ENCODE measurements at regions not wholly inside any gene's neighbourhood (a gene's known extent, or its start where the extent isn't known, plus 50 kb on each side); places are given as distances from the start of the nearest gene placed in this dataset.

GRCh38 chr5:29296548-29296947 is 1896.9 kb upstream of the CDH6 start:
- H3K9me3 ChIP-seq (ENCODE audit: insufficient read depth in 2 of 2, low read depth in 1 of 2, low read length in 1 of 2): peaks cover 0 to 7% of the 10 kb centered on the region in 2 experiments; a peak in 2 of 4 replicates
- no peak overlapping the region for H2BK15ac ChIP-seq (ENCODE audit: low read length)
- H3K36me3 ChIP-seq (ENCODE audit: control insufficient read depth in 2 of 4, insufficient read depth in 4 of 4, low read length in 3 of 4): peaks cover 0 to 2% (median 0%) of the 10 kb centered on the region in 4 experiments; a peak in 1 of 8 replicates
- H3K23me2 ChIP-seq (ENCODE audit: low read depth, low read length): no peaks in the 10 kb centered on the region
- H2AK5ac ChIP-seq (ENCODE audit: low read depth, low read length): no peak overlapping the region
- H3K18ac ChIP-seq (ENCODE audit: extremely low read depth, low read length): no peak overlapping the region
- H2BK120ac ChIP-seq (replicated peaks; ENCODE audit: low read depth, low read length): no peak overlapping the region
- H4K91ac ChIP-seq (replicated peaks; ENCODE audit: insufficient read length, low read length): no peak overlapping the region
- 98% methylated on average over 8 of the region's 21 CpGs; no CpG with 5 or more reads in 1 of the 2 experiments for WGBS, 2 experiments (ENCODE audit: extremely low coverage in 1 of 2, insufficient coverage in 1 of 2, insufficient read length in 1 of 2, insufficient replicate concordance in 2 of 2, low coverage in 1 of 2, low lambda C conversion rate in 2 of 2, missing lambda C conversion rate in 1 of 2)
- TF ChIP-seq SRF (IDR thresholded peaks at IDR 0.05; ENCODE audit: low read depth, low read length) (no peak), PHF8 (conservative IDR thresholded peaks at IDR 0.05; ENCODE audit: low read depth, low read length) (no peak), RAD21 (IDR thresholded peaks at IDR 0.05 in 1 of 2, conservative IDR thresholded peaks at IDR 0.05 in 1 of 2; ENCODE audit: low read depth in 2 of 2, low read length in 2 of 2) (no peak), BCL11A (IDR thresholded peaks at IDR 0.05; ENCODE audit: low read depth in 2 of 2, low read length in 2 of 2) (no peak), POLR2A (IDR thresholded peaks at IDR 0.05; ENCODE audit: control extremely low read depth in 1 of 2, low read depth in 2 of 2, low read length in 2 of 2) (no peak), CEBPB (IDR thresholded peaks at IDR 0.05; ENCODE audit: low read depth, low read length) (no peak), CREB1 (IDR thresholded peaks at IDR 0.05) (no peak), TAF1 (IDR thresholded peaks at IDR 0.05; ENCODE audit: low read depth, low read length) (no peak), JUN (IDR thresholded peaks at IDR 0.05; ENCODE audit: low read depth, low read length) (no peak)
- no peak overlapping the region for H3K4me3 ChIP-seq (ENCODE audit: extremely low read depth in 1 of 4, insufficient read depth in 2 of 4, low read depth in 3 of 4, low read length in 4 of 4)
- no peak for DNase-seq (ENCODE audit: low read depth in 1 of 2, low spot score in 2 of 2)
- H3K27ac ChIP-seq (ENCODE audit: low read depth, low read length): no peak overlapping the region
- H3K56ac ChIP-seq (replicated peaks; ENCODE audit: insufficient read length, low read depth, low read length): no peak overlapping the region
- H3K4me2 ChIP-seq (ENCODE audit: insufficient read depth in 1 of 2, low read depth in 2 of 2, low read length in 2 of 2): no peak overlapping the region
- no peak overlapping the region for H4K8ac ChIP-seq (ENCODE audit: extremely low read depth, insufficient read depth, low read length)
- H4K20me1 ChIP-seq (replicated peaks in 1 of 2; ENCODE audit: control insufficient read depth in 1 of 2, insufficient read depth in 2 of 2, low read length in 2 of 2): no peaks in the 10 kb centered on the region
- ChIA-PET CTCF (ENCODE audit: partially characterized antibody) (no interaction called here), POLR2A (ENCODE audit: partially characterized antibody) (no interaction called here)
- H4K5ac ChIP-seq (ENCODE audit: insufficient read length, low read depth, low read length): no peak overlapping the region
- FAIRE-seq: no peak
- H3K79me1 ChIP-seq (ENCODE audit: low read depth, low read length): no peaks in the 10 kb centered on the region
- no peaks in the 10 kb centered on the region for H3K27me3 ChIP-seq (replicated peaks in 1 of 4; ENCODE audit: control insufficient read depth in 3 of 4, extremely low read depth in 1 of 4, insufficient read depth in 3 of 4, low read length in 3 of 4)
- no peak overlapping the region for H3K14ac ChIP-seq (ENCODE audit: insufficient read length)
- H3K4me1 ChIP-seq (replicated peaks in 1 of 4; ENCODE audit: control insufficient read depth in 3 of 4, insufficient read depth in 4 of 4, low read length in 3 of 4): no peaks in the 10 kb centered on the region
- H3K4ac ChIP-seq (replicated peaks; ENCODE audit: insufficient read length, low read depth, low read length): no peak overlapping the region
- no peak overlapping the region for H3K23ac ChIP-seq (ENCODE audit: insufficient read length)
- no peak overlapping the region for H2BK12ac ChIP-seq (ENCODE audit: low read depth, low read length)
- H2AFZ ChIP-seq (ENCODE audit: low read length): no peak overlapping the region
- H3K79me2 ChIP-seq (ENCODE audit: control insufficient read depth in 1 of 2, insufficient read depth in 2 of 2, low read length in 2 of 2): no peaks in the 10 kb centered on the region
- no peak overlapping the region for H3K9ac ChIP-seq (replicated peaks in 1 of 4; ENCODE audit: extremely low read depth in 1 of 4, low read depth in 3 of 4, low read length in 3 of 4)
- H2BK5ac ChIP-seq (ENCODE audit: low read depth, low read length): no peak overlapping the region
- no peak overlapping the region for H2BK20ac ChIP-seq (ENCODE audit: low read length)

Data from H1 (cell line).